HepG2 (cell line): ENCODE measurements at regions not wholly inside any gene's neighbourhood (a gene's known extent, or its start where the extent isn't known, plus 50 kb on each side); places are given as distances from the start of the nearest gene placed in this dataset.

ENCODE experiments used
- ATAC-seq: fragments of 200-7000 bp; cut with Tn5 transposase; 3 replicates; pipeline ENCODE4 v1.9.1; 2020; ENCODE audit warnings: mild to moderate bottlenecking, moderate library complexity
- BruUV-seq: library from RNA; stranded (reverse); fragments of 400-500 nt; replicated peaks from 2 replicates; lab custom pipeline; 2021; lab: Mats Ljungman, UMichigan
- CTCF ChIA-PET: fragments of 300-600 bp; formaldehyde crosslinking; extraction: SDS; loops from one replicate; lab custom pipeline; 2021; ENCODE audit warnings: low total read pairs, inconsistent platforms, low intra/inter-chr PET ratio; lab: Yijun Ruan, JAX
- POLR2A ChIA-PET: fragments of 350-600 bp; sonication (Branson Sonifier 250); formaldehyde crosslinking; loops from one replicate; lab custom pipeline; 2020; ENCODE audit warnings: antibody characterized with exemption, inconsistent platforms; lab: Yijun Ruan, JAX
- DNase-seq: peaks from one replicate; pipeline ENCODE4 v3.0.0-alpha.2; 2015; ENCODE audit warnings: low spot score
- FAIRE-seq: peaks from 3 replicates; lab custom pipeline; 2011; peaks lifted over from hg19 to GRCh38; lab: Jason Lieb, UNC
- H2AFZ ChIP-seq: one replicate; pipeline ENCODE4 v1.6.1; 2011; ENCODE audit warnings: low read length, inconsistent platforms
- H3K27ac ChIP-seq: fragments of 300-600 bp; 3 replicates; pipeline ENCODE4 v1.8.0; 2011; ENCODE audit warnings: mixed run types, mild to moderate bottlenecking, mixed read lengths, low read length, inconsistent platforms; ENCODE audit not compliant: insufficient read depth; ENCODE audit errors: extremely low read length
- H3K27me3 ChIP-seq, 2 experiments: fragments of 200-600 bp in 1 of 2; 2 replicates in 1 of 2; 3 replicates in 1 of 2; pipeline versions ENCODE4 v1.6.0 to v1.8.0; 2011; ENCODE audit warnings: low read length in 2 of 2, mild to moderate bottlenecking in 2 of 2, moderate library complexity in 2 of 2, inconsistent platforms in 1 of 2; ENCODE audit not compliant: insufficient read depth in 2 of 2, control insufficient read depth in 1 of 2
- H3K36me3 ChIP-seq, 2 experiments: fragments of 200-600 bp in 1 of 2; replicated peaks in 1 of 2; 2 replicates in 1 of 2; 3 replicates in 1 of 2; pipeline versions ENCODE4 v1.5.1 to v1.8.0; 2011; ENCODE audit warnings: low read length in 2 of 2, inconsistent platforms in 1 of 2; ENCODE audit not compliant: insufficient read depth in 2 of 2, control insufficient read depth in 1 of 2
- H3K4me1 ChIP-seq: 2 replicates; pipeline ENCODE4 v1.5.1; 2012; ENCODE audit warnings: low read length, inconsistent platforms; ENCODE audit not compliant: insufficient read depth
- H3K4me2 ChIP-seq: 2 replicates; pipeline ENCODE4 v1.6.0; 2011; ENCODE audit warnings: low read depth, low read length, inconsistent platforms
- H3K4me3 ChIP-seq, 3 experiments: fragments of 200-600 bp in 1 of 3; sonication (generic), shearing (Covaris generic) in 1 of 3; replicated peaks in 1 of 3; 2 replicates each; pipeline ENCODE4 v1.5.1; 2011 to 2016; ENCODE audit warnings: low read length in 3 of 3, inconsistent platforms in 2 of 3, low read depth in 2 of 3, mild to moderate bottlenecking in 2 of 3, control low read depth in 1 of 3, mixed read lengths in 1 of 3; ENCODE audit not compliant: insufficient read depth in 1 of 3
- H3K79me2 ChIP-seq: one replicate; pipeline ENCODE4 v1.6.1; 2011; ENCODE audit warnings: low read length, inconsistent platforms; ENCODE audit not compliant: insufficient read depth
- H3K9ac ChIP-seq: 2 replicates; pipeline ENCODE4 v1.6.0; 2011; ENCODE audit warnings: mild to moderate bottlenecking, low read depth, low read length, inconsistent platforms; ENCODE audit not compliant: insufficient read depth
- H3K9me3 ChIP-seq: 2 replicates; pipeline ENCODE4 v1.5.1; 2012; ENCODE audit warnings: mild to moderate bottlenecking, low read length
- H4K20me1 ChIP-seq: 2 replicates; pipeline ENCODE4 v1.6.0; 2011; ENCODE audit warnings: inconsistent platforms, mild to moderate bottlenecking, low read length, moderate library complexity; ENCODE audit not compliant: insufficient read depth
- ARNT ChIP-seq: fragments of 450-650 bp; IDR thresholded peaks from 2 replicates; pipeline ENCODE4 v1.6.1; 2017
- BRCA1 ChIP-seq: sonication (generic); formaldehyde crosslinking; IDR thresholded peaks from 2 replicates; pipeline ENCODE4 v1.4.0; 2020; ENCODE audit warnings: missing genetic modification reagents
- FIP1L1 ChIP-seq: fragments of 200-400 bp; formaldehyde crosslinking; IDR thresholded peaks from 2 replicates; pipeline ENCODE4 v1.6.1; 2018; ENCODE audit warnings: low read depth, mild to moderate bottlenecking, low read length, moderate library complexity, borderline replicate concordance; ENCODE audit not compliant: insufficient read depth
- HNRNPLL ChIP-seq: fragments of 200-400 bp; formaldehyde crosslinking; IDR thresholded peaks from 2 replicates; pipeline ENCODE4 v1.6.1; 2017; ENCODE audit warnings: mild to moderate bottlenecking, low read depth, low read length; ENCODE audit not compliant: poor library complexity, severe bottlenecking
- SCMH1 ChIP-seq: sonication (generic); formaldehyde crosslinking; IDR thresholded peaks from 2 replicates; pipeline ENCODE4 v1.9.0; 2021; ENCODE audit warnings: missing genetic modification reagents, mild to moderate bottlenecking, borderline replicate concordance
- SNRNP70 ChIP-seq: fragments of 200-400 bp; formaldehyde crosslinking; IDR thresholded peaks from 2 replicates; pipeline ENCODE4 v1.6.1; 2017; ENCODE audit warnings: mild to moderate bottlenecking, low read depth, low read length, moderate library complexity
- TBL1XR1 ChIP-seq: fragments of 150-350 bp; IDR thresholded peaks from 2 replicates; pipeline ENCODE4 v1.6.1; 2014; ENCODE audit warnings: borderline replicate concordance, low read length; ENCODE audit not compliant: partially characterized antibody
- TEAD3 ChIP-seq: optimal IDR thresholded peaks from 2 replicates; pipeline ENCODE3; 2016; ENCODE audit warnings: borderline replicate concordance
- ZNF121 ChIP-seq: sonication (generic); formaldehyde crosslinking; IDR thresholded peaks from 2 replicates; pipeline ENCODE4 v1.5.0; 2020; ENCODE audit warnings: mild to moderate bottlenecking, missing genetic modification reagents
- ZNF33B ChIP-seq: sonication (generic); formaldehyde crosslinking; IDR thresholded peaks from 2 replicates; pipeline ENCODE4 v1.5.1; 2020; ENCODE audit warnings: mild to moderate bottlenecking, missing genetic modification reagents
- ZNF382 ChIP-seq: sonication (generic); formaldehyde crosslinking; IDR thresholded peaks from 2 replicates; pipeline ENCODE4 v1.5.0; 2020; ENCODE audit warnings: missing genetic modification reagents, mild to moderate bottlenecking, borderline replicate concordance
- ZNF619 ChIP-seq: sonication (generic); formaldehyde crosslinking; IDR thresholded peaks from 2 replicates; pipeline ENCODE4 v1.4.0; 2020; ENCODE audit warnings: mild to moderate bottlenecking, missing genetic modification reagents
- ZNF773 ChIP-seq: sonication (generic); formaldehyde crosslinking; IDR thresholded peaks from 2 replicates; pipeline ENCODE4 v1.4.0; 2020; ENCODE audit warnings: missing genetic modification reagents, borderline replicate concordance
- WGBS: methylation state at CpG from one replicate; pipeline ENCODE4 v1.1.6; 2017; ENCODE audit warnings: low lambda C conversion rate; 5-methylcytosine and 5-hydroxymethylcytosine counted together
- in situ Hi-C: cut with HindIII; loops from 2 replicates; pipeline ENCODE4 v1.10.0; 2017; ENCODE audit warnings: low pct_unique_long_range_greater_than_20kb; ENCODE audit not compliant: extremely low pct_ligation_motif_present
- intact Hi-C: fragments of 100-400 bp; cut with micrococcal nuclease; formaldehyde crosslinking; loops from one replicate; pipeline ENCODE4 v1.10.0; 2022; ENCODE audit not compliant: unreplicated experiment
- TF ChIP-seq, protein P1 (sequence below): sonication (generic); formaldehyde crosslinking; IDR thresholded peaks from 2 replicates; pipeline ENCODE4 v1.4.0; 2020; ENCODE audit warnings: mild to moderate bottlenecking, missing genetic modification reagents
- TF ChIP-seq, protein P2 (sequence below): sonication (generic); formaldehyde crosslinking; IDR thresholded peaks from 2 replicates; pipeline ENCODE4 v1.5.0; 2020; ENCODE audit warnings: mild to moderate bottlenecking, missing genetic modification reagents
- TF ChIP-seq, protein P3 (sequence below): sonication (generic); formaldehyde crosslinking; IDR thresholded peaks from 2 replicates; pipeline ENCODE4 v1.4.0; 2020; ENCODE audit warnings: missing genetic modification reagents

DNA sequence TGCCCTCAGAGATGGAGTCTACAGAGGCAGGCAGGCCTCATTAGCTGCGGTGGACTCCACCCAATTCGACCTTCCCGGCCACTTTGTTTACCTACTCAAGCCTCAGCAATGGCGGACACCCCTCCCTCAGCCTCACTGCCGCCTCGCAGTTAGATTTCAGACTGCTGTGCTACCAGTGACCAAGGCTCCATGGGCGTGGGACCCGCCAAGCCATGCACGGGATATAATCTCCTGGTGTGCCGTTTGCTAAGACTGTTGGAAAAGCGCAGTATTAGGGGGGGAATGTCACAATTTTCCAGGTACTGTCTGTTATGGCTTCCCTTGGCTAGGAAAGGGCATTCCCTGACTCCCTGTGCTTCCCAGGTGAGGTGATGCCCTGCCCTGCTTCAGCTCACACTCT lies 252.3 kb downstream of the ARL4A start:
- no peaks in the 10 kb centered on the region for H3K36me3 ChIP-seq
- H2AFZ ChIP-seq: no peak overlapping the region
- H3K9ac ChIP-seq: no peak overlapping the region
- ATAC-seq (no peak), DNase-seq (no peak), FAIRE-seq (no peak)
- no peaks in the 10 kb centered on the region for H3K79me2 ChIP-seq
- no peaks in the 10 kb centered on the region for H3K27me3 ChIP-seq
- intact Hi-C loops (loop anchor here (5.0 to 10.0 kb wide), 3 partner anchors 38 to 787 kb away; no protein-coding TSS in a partner anchor), in situ Hi-C loops (loop anchor here (10.0 kb wide), 2 partner anchors 75 to 295 kb away; no protein-coding TSS in a partner anchor)
- H3K4me1 ChIP-seq: peaks cover 45% of the 10 kb centered on the region
- no peak overlapping the region for H3K4me2 ChIP-seq
- H3K4me3 ChIP-seq: no peak overlapping the region
- WGBS: 90% methylated on average over 11 of the region's 11 CpGs
- CTCF ChIA-PET: no interaction called here
- no peak overlapping the region for H3K27ac ChIP-seq
- no peaks in the 10 kb centered on the region for H4K20me1 ChIP-seq
- H3K9me3 ChIP-seq: peaks cover 7% of the 10 kb centered on the region; the same call in 1 of the 2 replicates
- no TSS peak for BruUV-seq
- no peak for TF ChIP-seq BRCA1 (CRISPR knock-in tag)
- TF ChIP-seq, protein P1, sequence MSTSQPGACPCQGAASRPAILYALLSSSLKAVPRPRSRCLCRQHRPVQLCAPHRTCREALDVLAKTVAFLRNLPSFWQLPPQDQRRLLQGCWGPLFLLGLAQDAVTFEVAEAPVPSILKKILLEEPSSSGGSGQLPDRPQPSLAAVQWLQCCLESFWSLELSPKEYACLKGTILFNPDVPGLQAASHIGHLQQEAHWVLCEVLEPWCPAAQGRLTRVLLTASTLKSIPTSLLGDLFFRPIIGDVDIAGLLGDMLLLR (CRISPR knock-in tag): no peak
- no peak for TF ChIP-seq TEAD3 (CRISPR knock-in tag)
- no peak for TF ChIP-seq FIP1L1
- TF ChIP-seq HNRNPLL: no peak
- no peak for TF ChIP-seq ZNF619 (CRISPR knock-in tag)
- no peak for TF ChIP-seq SCMH1
- no peak for TF ChIP-seq ARNT
- TF ChIP-seq, protein P2, sequence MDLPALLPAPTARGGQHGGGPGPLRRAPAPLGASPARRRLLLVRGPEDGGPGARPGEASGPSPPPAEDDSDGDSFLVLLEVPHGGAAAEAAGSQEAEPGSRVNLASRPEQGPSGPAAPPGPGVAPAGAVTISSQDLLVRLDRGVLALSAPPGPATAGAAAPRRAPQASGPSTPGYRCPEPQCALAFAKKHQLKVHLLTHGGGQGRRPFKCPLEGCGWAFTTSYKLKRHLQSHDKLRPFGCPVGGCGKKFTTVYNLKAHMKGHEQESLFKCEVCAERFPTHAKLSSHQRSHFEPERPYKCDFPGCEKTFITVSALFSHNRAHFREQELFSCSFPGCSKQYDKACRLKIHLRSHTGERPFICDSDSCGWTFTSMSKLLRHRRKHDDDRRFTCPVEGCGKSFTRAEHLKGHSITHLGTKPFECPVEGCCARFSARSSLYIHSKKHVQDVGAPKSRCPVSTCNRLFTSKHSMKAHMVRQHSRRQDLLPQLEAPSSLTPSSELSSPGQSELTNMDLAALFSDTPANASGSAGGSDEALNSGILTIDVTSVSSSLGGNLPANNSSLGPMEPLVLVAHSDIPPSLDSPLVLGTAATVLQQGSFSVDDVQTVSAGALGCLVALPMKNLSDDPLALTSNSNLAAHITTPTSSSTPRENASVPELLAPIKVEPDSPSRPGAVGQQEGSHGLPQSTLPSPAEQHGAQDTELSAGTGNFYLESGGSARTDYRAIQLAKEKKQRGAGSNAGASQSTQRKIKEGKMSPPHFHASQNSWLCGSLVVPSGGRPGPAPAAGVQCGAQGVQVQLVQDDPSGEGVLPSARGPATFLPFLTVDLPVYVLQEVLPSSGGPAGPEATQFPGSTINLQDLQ: no peak
- TF ChIP-seq ZNF773 (CRISPR knock-in tag): no peak
- no peak for TF ChIP-seq SNRNP70
- TF ChIP-seq, protein P3, sequence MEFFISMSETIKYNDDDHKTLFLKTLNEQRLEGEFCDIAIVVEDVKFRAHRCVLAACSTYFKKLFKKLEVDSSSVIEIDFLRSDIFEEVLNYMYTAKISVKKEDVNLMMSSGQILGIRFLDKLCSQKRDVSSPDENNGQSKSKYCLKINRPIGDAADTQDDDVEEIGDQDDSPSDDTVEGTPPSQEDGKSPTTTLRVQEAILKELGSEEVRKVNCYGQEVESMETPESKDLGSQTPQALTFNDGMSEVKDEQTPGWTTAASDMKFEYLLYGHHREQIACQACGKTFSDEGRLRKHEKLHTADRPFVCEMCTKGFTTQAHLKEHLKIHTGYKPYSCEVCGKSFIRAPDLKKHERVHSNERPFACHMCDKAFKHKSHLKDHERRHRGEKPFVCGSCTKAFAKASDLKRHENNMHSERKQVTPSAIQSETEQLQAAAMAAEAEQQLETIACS (CRISPR knock-in tag): no peak
- no peak for TF ChIP-seq ZNF33B (CRISPR knock-in tag)
- TF ChIP-seq ZNF121 (CRISPR knock-in tag): no peak
- no peak for TF ChIP-seq TBL1XR1
- TF ChIP-seq ZNF382 (CRISPR knock-in tag): no peak
- POLR2A ChIA-PET: no interaction called here
